ENCODE measurements at regions not wholly inside any gene's neighbourhood (a gene's known extent, or its start where the extent isn't known, plus 50 kb on each side); places are given as distances from the start of the nearest gene placed in this dataset.

DNA sequence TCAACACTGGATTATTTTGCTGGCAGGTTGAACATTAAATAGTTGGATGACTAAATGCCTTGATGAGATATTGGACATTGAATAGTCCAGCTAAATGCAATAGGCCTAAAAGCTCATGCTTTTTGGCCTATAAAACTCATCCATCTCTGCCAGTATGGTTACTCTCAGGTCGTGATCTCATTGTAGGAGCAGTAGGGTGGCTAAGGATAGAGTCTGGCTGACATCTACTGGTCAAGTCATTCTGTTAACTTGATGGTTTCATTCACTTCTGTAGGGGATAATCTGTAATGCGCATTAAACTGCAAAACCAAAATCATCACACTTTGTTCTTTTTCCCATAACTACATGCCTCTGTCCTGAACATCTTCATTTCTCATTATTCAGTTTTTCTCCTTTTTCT lies 227.0 kb downstream of the DKK2 start:
- Histone ChIP-seq H2AK5ac (ENCODE audit: low read length) (no peak overlapping the region), H2BK120ac (ENCODE audit: low read depth, low read length) (no peak overlapping the region), H3K27ac (ENCODE audit: low read depth, low read length) (no peak overlapping the region), H3K9ac (ENCODE audit: low read length) (no peak overlapping the region), H4K8ac (ENCODE audit: low read depth, low read length) (no peak overlapping the region), H3K4me2 (ENCODE audit: low read length) (no peak overlapping the region), H3K23ac (ENCODE audit: low read length) (no peak overlapping the region), H3K18ac (ENCODE audit: low read length) (no peak overlapping the region), H3K4me3 (ENCODE audit: low read length) (no peak overlapping the region), H3K56ac (ENCODE audit: low read length) (no peak overlapping the region), H3K4ac (ENCODE audit: low read depth, low read length) (no peak overlapping the region), H3K79me1 (ENCODE audit: low read length) (no peaks in the 10 kb centered on the region), H3K79me2 (ENCODE audit: control insufficient read depth, insufficient read depth, low read length) (no peaks in the 10 kb centered on the region), H3K4me1 (ENCODE audit: control insufficient read depth, low read depth, low read length) (no peaks in the 10 kb centered on the region), H4K5ac (ENCODE audit: low read length) (no peak overlapping the region), H2BK5ac (ENCODE audit: low read length) (no peak overlapping the region), H3K36me3 (ENCODE audit: control insufficient read depth, insufficient read depth, low read length) (no peaks in the 10 kb centered on the region), H2BK15ac (replicated peaks; ENCODE audit: low read depth) (no peak overlapping the region), H3K27me3 (ENCODE audit: insufficient read depth, low read length, poor library complexity) (no peaks in the 10 kb centered on the region)
- no CpG with 5 or more reads among the region's 2 CpGs for WGBS (ENCODE audit: extremely low coverage, insufficient coverage, low lambda C conversion rate)
- DNase-seq: peak; percentile 71

- no peak overlapping the region for H2BK15ac ChIP-seq (replicated peaks; ENCODE audit: low read depth)
- H3K4me2 ChIP-seq (ENCODE audit: low read length): no peak overlapping the region
- H3K23ac ChIP-seq (ENCODE audit: low read length): no peak overlapping the region
- H3K27ac ChIP-seq (ENCODE audit: low read depth, low read length): no peak overlapping the region
- H3K4me3 ChIP-seq (ENCODE audit: low read length): no peak overlapping the region
- no peak overlapping the region for H2BK120ac ChIP-seq (ENCODE audit: low read depth, low read length)
- no peak for DNase-seq
- no peak overlapping the region for H3K18ac ChIP-seq (ENCODE audit: low read length)
- no peak overlapping the region for H4K5ac ChIP-seq (ENCODE audit: low read length)
- no peak overlapping the region for H3K9ac ChIP-seq (ENCODE audit: low read length)
- no peak overlapping the region for H2AK5ac ChIP-seq (ENCODE audit: low read length)
- H3K79me2 ChIP-seq (ENCODE audit: control insufficient read depth, insufficient read depth, low read length): no peaks in the 10 kb centered on the region
- H4K8ac ChIP-seq (ENCODE audit: low read depth, low read length): no peak overlapping the region
- H3K27me3 ChIP-seq (ENCODE audit: insufficient read depth, low read length, poor library complexity): no peaks in the 10 kb centered on the region
- H3K4ac ChIP-seq (ENCODE audit: low read depth, low read length): no peak overlapping the region
- H3K79me1 ChIP-seq (ENCODE audit: low read length): no peaks in the 10 kb centered on the region
- H2BK5ac ChIP-seq (ENCODE audit: low read length): no peak overlapping the region
- no peaks in the 10 kb centered on the region for H3K4me1 ChIP-seq (ENCODE audit: control insufficient read depth, low read depth, low read length)
- no peaks in the 10 kb centered on the region for H3K36me3 ChIP-seq (ENCODE audit: control insufficient read depth, insufficient read depth, low read length)
- H3K56ac ChIP-seq (ENCODE audit: low read length): no peak overlapping the region
These were observed 229.8 kb downstream of the DKK2 start for GRCh38 chr4:106806158-106806797.

- Histone ChIP-seq H4K8ac (ENCODE audit: low read depth, low read length) (no peak overlapping the region), H4K5ac (ENCODE audit: low read length) (no peak overlapping the region), H3K4me1 (ENCODE audit: control insufficient read depth, low read depth, low read length) (no peaks in the 10 kb centered on the region), H3K36me3 (ENCODE audit: control insufficient read depth, insufficient read depth, low read length) (no peaks in the 10 kb centered on the region), H3K79me1 (ENCODE audit: low read length) (no peaks in the 10 kb centered on the region), H2BK5ac (ENCODE audit: low read length) (no peak overlapping the region), H2BK15ac (replicated peaks; ENCODE audit: low read depth) (no peak overlapping the region), H3K4me3 (ENCODE audit: low read length) (no peak overlapping the region), H3K23ac (ENCODE audit: low read length) (no peak overlapping the region), H2BK120ac (ENCODE audit: low read depth, low read length) (no peak overlapping the region), H3K9ac (ENCODE audit: low read length) (no peak overlapping the region), H3K4me2 (ENCODE audit: low read length) (no peak overlapping the region), H3K56ac (ENCODE audit: low read length) (no peak overlapping the region), H3K27ac (ENCODE audit: low read depth, low read length) (no peak overlapping the region), H3K18ac (ENCODE audit: low read length) (no peak overlapping the region), H3K27me3 (ENCODE audit: insufficient read depth, low read length, poor library complexity) (no peaks in the 10 kb centered on the region), H3K79me2 (ENCODE audit: control insufficient read depth, insufficient read depth, low read length) (no peaks in the 10 kb centered on the region), H2AK5ac (ENCODE audit: low read length) (no peak overlapping the region), H3K4ac (ENCODE audit: low read depth, low read length) (no peak overlapping the region)
- WGBS (ENCODE audit: extremely low coverage, insufficient coverage, low lambda C conversion rate): no CpG with 5 or more reads among the region's 1 CpG
- no peak for DNase-seq
These were observed 233.0 kb downstream of the DKK2 start for GRCh38 chr4:106803083-106803482.

DNA sequence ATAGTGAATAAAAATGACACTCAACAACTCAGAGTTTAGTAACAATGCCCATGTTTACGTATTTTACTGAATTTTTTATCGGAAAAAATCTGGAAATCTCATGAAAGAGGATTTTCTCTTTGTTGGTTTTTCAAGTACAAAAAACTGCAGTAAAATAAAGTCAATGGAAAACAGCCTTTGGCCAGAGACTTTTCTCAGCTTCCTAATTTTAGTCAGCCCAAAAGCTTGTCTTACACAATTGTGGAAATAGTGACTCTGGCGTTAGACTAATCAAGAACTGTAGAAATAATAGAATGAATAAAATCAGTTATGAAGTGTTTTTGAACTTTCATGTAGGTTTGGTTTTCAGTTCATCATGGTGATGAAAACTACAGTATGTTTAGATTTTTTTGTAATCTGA lies 234.7 kb downstream of the DKK2 start:
- no peaks in the 10 kb centered on the region for H3K4me1 ChIP-seq (ENCODE audit: control insufficient read depth, low read depth, low read length)
- H2AK5ac ChIP-seq (ENCODE audit: low read length): no peak overlapping the region
- no peak overlapping the region for H3K4ac ChIP-seq (ENCODE audit: low read depth, low read length)
- H3K4me3 ChIP-seq (ENCODE audit: low read length): no peak overlapping the region
- H3K9ac ChIP-seq (ENCODE audit: low read length): no peak overlapping the region
- no peaks in the 10 kb centered on the region for H3K79me2 ChIP-seq (ENCODE audit: control insufficient read depth, insufficient read depth, low read length)
- H3K23ac ChIP-seq (ENCODE audit: low read length): no peak overlapping the region
- H2BK15ac ChIP-seq (replicated peaks; ENCODE audit: low read depth): no peak overlapping the region
- no peaks in the 10 kb centered on the region for H3K27me3 ChIP-seq (ENCODE audit: insufficient read depth, low read length, poor library complexity)
- no peak overlapping the region for H4K8ac ChIP-seq (ENCODE audit: low read depth, low read length)
- H3K27ac ChIP-seq (ENCODE audit: low read depth, low read length): no peak overlapping the region
- no peak overlapping the region for H2BK5ac ChIP-seq (ENCODE audit: low read length)
- no peak overlapping the region for H2BK120ac ChIP-seq (ENCODE audit: low read depth, low read length)
- H3K4me2 ChIP-seq (ENCODE audit: low read length): no peak overlapping the region
- H3K36me3 ChIP-seq (ENCODE audit: control insufficient read depth, insufficient read depth, low read length): no peaks in the 10 kb centered on the region
- no peak for DNase-seq
- no peak overlapping the region for H3K56ac ChIP-seq (ENCODE audit: low read length)
- H3K79me1 ChIP-seq (ENCODE audit: low read length): no peaks in the 10 kb centered on the region
- no CpG with 5 or more reads among the region's 3 CpGs for WGBS (ENCODE audit: extremely low coverage, insufficient coverage, low lambda C conversion rate)
- H4K5ac ChIP-seq (ENCODE audit: low read length): no peak overlapping the region
- H3K18ac ChIP-seq (ENCODE audit: low read length): no peak overlapping the region

GRCh38 chr4:106796876-106797275 lies 239.2 kb downstream of the DKK2 start:
- Histone ChIP-seq H3K79me1 (ENCODE audit: low read length) (no peaks in the 10 kb centered on the region), H3K18ac (ENCODE audit: low read length) (no peak overlapping the region), H4K8ac (ENCODE audit: low read depth, low read length) (no peak overlapping the region), H3K36me3 (ENCODE audit: control insufficient read depth, insufficient read depth, low read length) (no peaks in the 10 kb centered on the region), H3K79me2 (ENCODE audit: control insufficient read depth, insufficient read depth, low read length) (no peaks in the 10 kb centered on the region), H3K4me1 (ENCODE audit: control insufficient read depth, low read depth, low read length) (no peaks in the 10 kb centered on the region), H2BK120ac (ENCODE audit: low read depth, low read length) (no peak overlapping the region), H3K27ac (ENCODE audit: low read depth, low read length) (no peak overlapping the region), H3K27me3 (ENCODE audit: insufficient read depth, low read length, poor library complexity) (no peaks in the 10 kb centered on the region), H4K5ac (ENCODE audit: low read length) (no peak overlapping the region), H3K4ac (ENCODE audit: low read depth, low read length) (no peak overlapping the region), H2AK5ac (ENCODE audit: low read length) (no peak overlapping the region), H2BK5ac (ENCODE audit: low read length) (no peak overlapping the region), H3K23ac (ENCODE audit: low read length) (no peak overlapping the region), H3K56ac (ENCODE audit: low read length) (no peak overlapping the region), H3K4me3 (ENCODE audit: low read length) (no peak overlapping the region), H3K9ac (ENCODE audit: low read length) (no peak overlapping the region), H2BK15ac (replicated peaks; ENCODE audit: low read depth) (no peak overlapping the region), H3K4me2 (ENCODE audit: low read length) (no peak overlapping the region)
- DNase-seq: no peak

DNA sequence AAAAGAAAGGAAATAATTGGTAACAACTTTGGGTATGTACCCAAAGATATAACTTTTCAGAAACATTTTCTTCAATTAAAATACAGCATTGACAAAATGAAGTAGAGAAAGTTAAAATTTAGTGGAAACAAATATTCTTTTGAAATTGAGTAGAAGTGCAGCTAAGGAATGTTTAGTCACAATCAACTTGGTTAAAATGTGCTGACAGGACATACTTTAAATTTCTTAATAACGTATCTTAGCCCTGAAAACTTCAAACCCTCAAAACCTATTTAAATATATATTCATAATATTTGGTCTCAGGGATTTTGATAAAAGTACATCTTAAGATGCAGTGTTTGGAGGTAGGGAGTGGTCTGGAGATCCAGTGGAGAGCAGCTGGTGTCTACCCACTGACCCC lies 240.8 kb downstream of the DKK2 start:
- H3K4ac ChIP-seq (ENCODE audit: low read depth, low read length): no peak overlapping the region
- DNase-seq: no peak
- no peak overlapping the region for H2BK120ac ChIP-seq (ENCODE audit: low read depth, low read length)
- WGBS (ENCODE audit: extremely low coverage, insufficient coverage, low lambda C conversion rate): no CpG with 5 or more reads among the region's 1 CpG
- no peak overlapping the region for H3K4me2 ChIP-seq (ENCODE audit: low read length)
- no peaks in the 10 kb centered on the region for H3K79me1 ChIP-seq (ENCODE audit: low read length)
- H3K4me3 ChIP-seq (ENCODE audit: low read length): no peak overlapping the region
- H2BK5ac ChIP-seq (ENCODE audit: low read length): no peak overlapping the region
- H4K8ac ChIP-seq (ENCODE audit: low read depth, low read length): no peak overlapping the region
- no peak overlapping the region for H2AK5ac ChIP-seq (ENCODE audit: low read length)
- no peak overlapping the region for H3K9ac ChIP-seq (ENCODE audit: low read length)
- no peak overlapping the region for H3K18ac ChIP-seq (ENCODE audit: low read length)
- H3K27ac ChIP-seq (ENCODE audit: low read depth, low read length): no peak overlapping the region
- no peaks in the 10 kb centered on the region for H3K36me3 ChIP-seq (ENCODE audit: control insufficient read depth, insufficient read depth, low read length)
- H3K27me3 ChIP-seq (ENCODE audit: insufficient read depth, low read length, poor library complexity): no peaks in the 10 kb centered on the region
- H2BK15ac ChIP-seq (replicated peaks; ENCODE audit: low read depth): no peak overlapping the region
- H3K4me1 ChIP-seq (ENCODE audit: control insufficient read depth, low read depth, low read length): no peaks in the 10 kb centered on the region
- H3K79me2 ChIP-seq (ENCODE audit: control insufficient read depth, insufficient read depth, low read length): no peaks in the 10 kb centered on the region
- H4K5ac ChIP-seq (ENCODE audit: low read length): no peak overlapping the region
- no peak overlapping the region for H3K23ac ChIP-seq (ENCODE audit: low read length)
- H3K56ac ChIP-seq (ENCODE audit: low read length): no peak overlapping the region

All from mesendoderm (in vitro differentiated cells).